HG02885 (cell line): ENCODE measurements at regions not wholly inside any gene's neighbourhood (a gene's known extent, or its start where the extent isn't known, plus 50 kb on each side); places are given as distances from the start of the nearest gene placed in this dataset.

Experiments used
- ATAC-seq: cut with Tn5 transposase; IDR thresholded peaks from one replicate; pipeline ENCODE4 v1.9.1; 2021; ENCODE audit warnings: mild to moderate bottlenecking; ENCODE audit not compliant: unreplicated experiment, poor library complexity

- no peak for ATAC-seq
Measured at GRCh38 chr3:76834657-76835056, 205.2 kb upstream of the ROBO2 start.

GRCh38 chr3:76841747-76842146 lies 198.2 kb upstream of the ROBO2 start:
- ATAC-seq = no peak

- no peak for ATAC-seq
Measured at GRCh38 chr3:76842216-76842615, 197.7 kb upstream of the ROBO2 start.

- no peak for ATAC-seq
Measured at GRCh38 chr3:76855451-76855850, 184.4 kb upstream of the ROBO2 start.

GRCh38 chr3:76859596-76859995 lies 180.3 kb upstream of the ROBO2 start:
- no peak for ATAC-seq

GRCh38 chr3:76864355-76864754 lies 175.5 kb upstream of the ROBO2 start:
- ATAC-seq = no peak

- peak; percentile 44 for ATAC-seq
Measured at GRCh38 chr3:76866729-76867408, 173.0 kb upstream of the ROBO2 start.

GRCh38 chr3:76869726-76870384 lies 170.0 kb upstream of the ROBO2 start:
- ATAC-seq = no peak

- no peak for ATAC-seq
Measured at GRCh38 chr3:76871655-76872054, 168.2 kb upstream of the ROBO2 start.

- ATAC-seq = no peak
Measured at GRCh38 chr3:76872999-76873398, 166.9 kb upstream of the ROBO2 start.

GRCh38 chr3:76873532-76874242 lies 166.2 kb upstream of the ROBO2 start:
- no peak for ATAC-seq

- ATAC-seq = no peak
Measured at GRCh38 chr3:76879959-76880358, 159.9 kb upstream of the ROBO2 start.

GRCh38 chr3:76886761-76887500 lies 153.0 kb upstream of the ROBO2 start:
- ATAC-seq = no peak

- ATAC-seq = no peak
Measured at GRCh38 chr3:76888856-76889255, 151.0 kb upstream of the ROBO2 start.

- ATAC-seq = no peak
Measured at GRCh38 chr3:76889911-76890310, 150.0 kb upstream of the ROBO2 start.

GRCh38 chr3:76897076-76897475 lies 142.8 kb upstream of the ROBO2 start:
- ATAC-seq = no peak

GRCh38 chr3:76900596-76900995 lies 139.3 kb upstream of the ROBO2 start:
- no peak for ATAC-seq

GRCh38 chr3:76908156-76908555 lies 131.7 kb upstream of the ROBO2 start:
- ATAC-seq = no peak

GRCh38 chr3:76912841-76913383 lies 127.0 kb upstream of the ROBO2 start:
- no peak for ATAC-seq

GRCh38 chr3:76917436-76917835 lies 122.5 kb upstream of the ROBO2 start:
- no peak for ATAC-seq

GRCh38 chr3:76920511-76920910 lies 119.4 kb upstream of the ROBO2 start:
- ATAC-seq = no peak
